A549 (cell line): ENCODE measurements at regions not wholly inside any gene's neighbourhood (a gene's known extent, or its start where the extent isn't known, plus 50 kb on each side); places are given as distances from the start of the nearest gene placed in this dataset.

Experiments
- ATAC-seq, 2 experiments: fragments of 200-7000 bp in 1 of 2; fragments of >200 bp in 1 of 2; cut with Nextera tagmentation in 1 of 2; cut with Tn5 transposase in 1 of 2; 3 replicates each; pipeline versions ENCODE4 v1.8.0 to v1.9.1; 2018 to 2020; ENCODE audit warnings: mild to moderate bottlenecking in 1 of 2, moderate library complexity in 1 of 2
- CTCF ChIA-PET: fragments of 300-600 bp; sonication (Branson Sonifier 250); formaldehyde crosslinking; extraction: SDS; loops from one replicate; lab custom pipeline; 2021; ENCODE audit warnings: antibody characterized with exemption, inconsistent platforms; lab: Yijun Ruan, JAX
- POLR2A ChIA-PET: fragments of 350-600 bp; formaldehyde crosslinking; extraction: SDS; loops from one replicate; lab custom pipeline; 2021; ENCODE audit warnings: antibody characterized with exemption, inconsistent platforms; lab: Yijun Ruan, JAX
- DNase-seq, 2 experiments: peaks; one replicate each; pipeline versions ENCODE4 v3.0.0 to v3.0.0-alpha.2; 2011 to 2016; ENCODE audit warnings: low read depth in 1 of 2, low spot score in 1 of 2
- FAIRE-seq: peaks from 2 replicates; lab custom pipeline; 2011; peaks lifted over from hg19 to GRCh38; lab: Jason Lieb, UNC
- H3K27ac ChIP-seq, 2 experiments: fragments of >200 bp; sonication (Bioruptor Twin); formaldehyde crosslinking; 3 replicates each; pipeline ENCODE4 v1.5.1; 2016 to 2017
- H3K4me1 ChIP-seq: fragments of >200 bp; sonication (Bioruptor Twin); formaldehyde crosslinking; 3 replicates; pipeline ENCODE4 v1.6.1; 2016
- H3K4me2 ChIP-seq: fragments of >200 bp; sonication (Bioruptor Twin); formaldehyde crosslinking; 3 replicates; pipeline ENCODE4 v1.6.1; 2016
- H3K4me3 ChIP-seq: fragments of >200 bp; sonication (Bioruptor Twin); formaldehyde crosslinking; 3 replicates; pipeline ENCODE4 v1.5.1; 2016
- H3K9me3 ChIP-seq: fragments of >200 bp; sonication (Bioruptor Twin); formaldehyde crosslinking; 3 replicates; pipeline ENCODE4 v1.6.1; 2016
- CBX2 ChIP-seq: fragments of 200-600 bp; sonication (generic); IDR thresholded peaks from 2 replicates; pipeline ENCODE4 v1.6.1; 2016; ENCODE audit warnings: low read depth, mild to moderate bottlenecking, borderline replicate concordance
- CBX8 ChIP-seq: fragments of 200-600 bp; sonication (generic); IDR thresholded peaks from 2 replicates; pipeline ENCODE4 v1.6.1; 2016
- CEBPB ChIP-seq, 2 experiments: fragments of >200 bp in 1 of 2; sonication (Bioruptor Twin) in 1 of 2; formaldehyde crosslinking in 1 of 2; IDR thresholded peaks; 2 replicates each; pipeline ENCODE4 v1.6.1; 2012 to 2016
- FOSL2 ChIP-seq, 2 experiments: fragments of 450-650 bp in 1 of 2; fragments of >200 bp in 1 of 2; sonication (Bioruptor Twin) in 1 of 2; formaldehyde crosslinking; IDR thresholded peaks; 2 replicates each; pipeline versions ENCODE4 v1.5.0 to v1.6.1; 2016 to 2020; ENCODE audit warnings: mild to moderate bottlenecking in 1 of 2, moderate library complexity in 1 of 2
- FOXS1 ChIP-seq: fragments of 250-450 bp; sonication (Bioruptor Pico); IDR thresholded peaks from 2 replicates; pipeline ENCODE4 v1.5.0; 2020; ENCODE audit warnings: mild to moderate bottlenecking, moderate library complexity
- HDAC2 ChIP-seq: fragments of 200-600 bp; sonication (generic); IDR thresholded peaks from 2 replicates; pipeline ENCODE4 v1.6.1; 2016
- HOXA7 ChIP-seq: fragments of 250-450 bp; sonication (Bioruptor Pico); IDR thresholded peaks from 2 replicates; pipeline ENCODE4 v1.5.0; 2020; ENCODE audit warnings: mild to moderate bottlenecking, moderate library complexity
- KDM1A ChIP-seq: fragments of 200-600 bp; sonication (generic); IDR thresholded peaks from 2 replicates; pipeline ENCODE4 v1.6.1; 2016; ENCODE audit warnings: low read depth, mild to moderate bottlenecking
- MAFK ChIP-seq: fragments of 450-650 bp; IDR thresholded peaks from 2 replicates; pipeline ENCODE4 v1.6.1; 2014; ENCODE audit not compliant: partially characterized antibody
- NPAS2 ChIP-seq: fragments of 250-450 bp; sonication (Bioruptor Pico); IDR thresholded peaks from 2 replicates; pipeline ENCODE4 v1.8.0; 2022; ENCODE audit warnings: mild to moderate bottlenecking, moderate library complexity, borderline replicate concordance
- POLR2AphosphoS2 ChIP-seq: conservative IDR thresholded peaks from 2 replicates; pipeline ENCODE4 v1.6.1; 2012; ENCODE audit warnings: low read length, improper control_type of control experiment, inconsistent platforms
- RARB ChIP-seq: fragments of 250-450 bp; sonication (Bioruptor Pico); IDR thresholded peaks from 2 replicates; pipeline ENCODE4 v1.8.0; 2021; ENCODE audit warnings: mild to moderate bottlenecking, moderate library complexity
- RCOR1 ChIP-seq: fragments of 150-350 bp; IDR thresholded peaks from 2 replicates; pipeline ENCODE4 v1.6.1; 2014; ENCODE audit warnings: antibody characterized with exemption, low read length, low read depth
- RFX5 ChIP-seq: fragments of 450-650 bp; IDR thresholded peaks from 2 replicates; pipeline ENCODE4 v1.7.1; 2014; ENCODE audit warnings: antibody characterized with exemption, mild to moderate bottlenecking, moderate library complexity
- RNF2 ChIP-seq: fragments of 200-600 bp; sonication (generic); IDR thresholded peaks from 2 replicates; pipeline ENCODE4 v1.6.1; 2016; ENCODE audit warnings: low read depth, mild to moderate bottlenecking, antibody characterized with exemption, moderate library complexity, borderline replicate concordance
- SMC3 ChIP-seq: fragments of >200 bp; sonication (Bioruptor Twin); formaldehyde crosslinking; IDR thresholded peaks from 3 replicates; pipeline ENCODE4 v1.6.1; 2018; ENCODE audit warnings: inconsistent platforms
- SREBF2 ChIP-seq: fragments of 450-650 bp; IDR thresholded peaks from 2 replicates; pipeline ENCODE4 v1.6.1; 2014; ENCODE audit warnings: mild to moderate bottlenecking, moderate library complexity
- TFCP2L1 ChIP-seq: fragments of 250-450 bp; sonication (Bioruptor Pico); IDR thresholded peaks from 2 replicates; pipeline ENCODE4 v1.5.0; 2021; ENCODE audit warnings: mild to moderate bottlenecking
- ZC3H11A ChIP-seq: fragments of 450-650 bp; IDR thresholded peaks from 2 replicates; pipeline ENCODE4 v1.6.1; 2014; ENCODE audit warnings: antibody characterized with exemption, mild to moderate bottlenecking
- ZNF302 ChIP-seq: fragments of 250-450 bp; sonication (Bioruptor Pico); IDR thresholded peaks from 2 replicates; pipeline ENCODE4 v1.9.0; 2021; ENCODE audit warnings: inconsistent platforms, mild to moderate bottlenecking, moderate library complexity
- WGBS: methylation state at CpG from one replicate; pipeline ENCODE4 v1.1.6; 2017; ENCODE audit errors: missing lambda C conversion rate; 5-methylcytosine and 5-hydroxymethylcytosine counted together
- TF ChIP-seq, protein P1 (sequence below): fragments of 150-350 bp; IDR thresholded peaks from 2 replicates; pipeline ENCODE4 v1.6.1; 2014; ENCODE audit warnings: low read depth, mild to moderate bottlenecking, low read length
- TF ChIP-seq, protein P2 (sequence below): fragments of 450-650 bp; IDR thresholded peaks from 2 replicates; pipeline ENCODE4 v1.6.1; 2014; ENCODE audit warnings: antibody characterized with exemption
- TF ChIP-seq, protein P3 (sequence below): IDR thresholded peaks from 2 replicates; pipeline ENCODE4 v1.6.1; 2012
- TF ChIP-seq, protein P4 (sequence below): fragments of 250-450 bp; sonication (Bioruptor Pico); IDR thresholded peaks from 2 replicates; pipeline ENCODE4 v1.5.0; 2020; ENCODE audit warnings: low read depth, mild to moderate bottlenecking, moderate library complexity
- TF ChIP-seq, protein P5 (sequence below): fragments of >200 bp; sonication (Bioruptor Twin); formaldehyde crosslinking; IDR thresholded peaks from 2 replicates; pipeline ENCODE4 v1.6.1; 2016
- TF ChIP-seq, protein P6 (sequence below): IDR thresholded peaks from 2 replicates; pipeline ENCODE4 v1.6.1; 2012

DNA sequence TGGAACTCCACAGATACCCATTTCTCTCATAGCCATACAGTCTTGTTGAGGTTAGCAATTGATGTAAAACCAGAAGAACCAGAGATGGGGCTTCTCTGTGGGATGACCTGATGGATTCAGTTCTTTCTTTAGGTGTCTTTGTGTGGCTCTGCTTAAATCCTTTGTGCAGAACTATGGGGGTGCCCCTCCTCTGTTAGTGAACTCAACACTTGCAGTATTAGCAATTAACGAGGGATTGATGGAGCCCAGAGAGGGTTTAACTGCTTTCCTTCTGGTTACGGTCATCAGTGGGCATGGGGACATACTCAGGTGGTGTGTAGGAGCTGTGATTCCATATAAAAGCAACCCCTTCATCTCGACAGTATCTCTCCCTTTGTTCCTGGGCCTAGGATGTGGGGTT is 406.8 kb upstream of the FAM98A start:
- no peak overlapping the region for H3K4me2 ChIP-seq
- ChIA-PET POLR2A (no interaction called here), CTCF (no interaction called here)
- DNase-seq (no peak), FAIRE-seq (no peak), ATAC-seq (no peak)
- no peak for TF ChIP-seq NPAS2
- TF ChIP-seq RARB (CRISPR knock-in tag) = no peak
- no peak for TF ChIP-seq RFX5
- TF ChIP-seq HDAC2 = no peak
- TF ChIP-seq HOXA7 = no peak
- no peak for TF ChIP-seq FOSL2 (IDR thresholded peaks at IDR 0.05)
- no peak for TF ChIP-seq FOSL2 (CRISPR knock-in tag; IDR thresholded peaks at IDR 0.05)
- TF ChIP-seq RNF2 = no peak
- no peak for TF ChIP-seq POLR2AphosphoS2
- TF ChIP-seq, protein P1, sequence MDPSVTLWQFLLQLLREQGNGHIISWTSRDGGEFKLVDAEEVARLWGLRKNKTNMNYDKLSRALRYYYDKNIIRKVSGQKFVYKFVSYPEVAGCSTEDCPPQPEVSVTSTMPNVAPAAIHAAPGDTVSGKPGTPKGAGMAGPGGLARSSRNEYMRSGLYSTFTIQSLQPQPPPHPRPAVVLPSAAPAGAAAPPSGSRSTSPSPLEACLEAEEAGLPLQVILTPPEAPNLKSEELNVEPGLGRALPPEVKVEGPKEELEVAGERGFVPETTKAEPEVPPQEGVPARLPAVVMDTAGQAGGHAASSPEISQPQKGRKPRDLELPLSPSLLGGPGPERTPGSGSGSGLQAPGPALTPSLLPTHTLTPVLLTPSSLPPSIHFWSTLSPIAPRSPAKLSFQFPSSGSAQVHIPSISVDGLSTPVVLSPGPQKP = no peak
- TF ChIP-seq KDM1A = no peak
- TF ChIP-seq, protein P2, sequence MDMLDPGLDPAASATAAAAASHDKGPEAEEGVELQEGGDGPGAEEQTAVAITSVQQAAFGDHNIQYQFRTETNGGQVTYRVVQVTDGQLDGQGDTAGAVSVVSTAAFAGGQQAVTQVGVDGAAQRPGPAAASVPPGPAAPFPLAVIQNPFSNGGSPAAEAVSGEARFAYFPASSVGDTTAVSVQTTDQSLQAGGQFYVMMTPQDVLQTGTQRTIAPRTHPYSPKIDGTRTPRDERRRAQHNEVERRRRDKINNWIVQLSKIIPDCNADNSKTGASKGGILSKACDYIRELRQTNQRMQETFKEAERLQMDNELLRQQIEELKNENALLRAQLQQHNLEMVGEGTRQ = no peak
- TF ChIP-seq SREBF2 = no peak
- no peak for TF ChIP-seq ZC3H11A
- H3K4me3 ChIP-seq = no peak overlapping the region
- H3K4me1 ChIP-seq = no peaks in the 10 kb centered on the region
- no peaks in the 10 kb centered on the region for H3K9me3 ChIP-seq
- H3K27ac ChIP-seq = no peak overlapping the region
- 14% methylated on average over 3 of the region's 3 CpGs for WGBS

DNA sequence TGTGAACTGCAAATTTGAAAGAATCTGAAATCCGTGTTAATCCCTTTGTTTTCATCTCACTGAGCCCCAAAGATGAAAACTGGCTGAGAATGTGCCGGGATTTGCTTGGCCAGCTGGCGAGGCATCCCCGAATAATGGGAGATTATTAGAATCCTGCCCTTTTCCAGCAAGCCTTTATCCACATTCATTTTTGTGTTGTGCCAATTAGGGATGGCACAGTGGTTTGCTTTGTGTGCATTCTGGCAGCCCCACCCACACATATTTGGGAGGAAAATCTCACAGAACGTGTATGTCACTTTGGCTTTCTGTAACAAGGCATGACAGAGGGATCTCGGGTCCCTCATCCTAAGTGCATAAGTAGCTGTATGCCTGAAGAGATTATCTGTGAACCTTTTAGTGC is 405.8 kb upstream of the FAM98A start:
- no peak for ATAC-seq
- Histone ChIP-seq H3K4me3 (no peak overlapping the region), H3K27ac (no peak overlapping the region), H3K4me1 (no peaks in the 10 kb centered on the region), H3K4me2 (no peak overlapping the region), H3K9me3 (no peaks in the 10 kb centered on the region)
- DNase-seq = no peak
- ChIA-PET POLR2A (no interaction called here), CTCF (no interaction called here)
- FAIRE-seq = no peak
- TF ChIP-seq ZNF302 (CRISPR knock-in tag) = no peak
- no peak for TF ChIP-seq HDAC2
- TF ChIP-seq TFCP2L1 (CRISPR knock-in tag) = no peak
- TF ChIP-seq, protein P3, sequence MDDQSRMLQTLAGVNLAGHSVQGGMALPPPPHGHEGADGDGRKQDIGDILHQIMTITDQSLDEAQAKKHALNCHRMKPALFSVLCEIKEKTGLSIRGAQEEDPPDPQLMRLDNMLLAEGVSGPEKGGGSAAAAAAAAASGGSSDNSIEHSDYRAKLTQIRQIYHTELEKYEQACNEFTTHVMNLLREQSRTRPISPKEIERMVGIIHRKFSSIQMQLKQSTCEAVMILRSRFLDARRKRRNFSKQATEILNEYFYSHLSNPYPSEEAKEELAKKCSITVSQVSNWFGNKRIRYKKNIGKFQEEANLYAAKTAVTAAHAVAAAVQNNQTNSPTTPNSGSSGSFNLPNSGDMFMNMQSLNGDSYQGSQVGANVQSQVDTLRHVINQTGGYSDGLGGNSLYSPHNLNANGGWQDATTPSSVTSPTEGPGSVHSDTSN = no peak
- TF ChIP-seq RCOR1 = no peak
- no peak for TF ChIP-seq RFX5
- TF ChIP-seq SMC3 = no peak
- TF ChIP-seq, protein P4, sequence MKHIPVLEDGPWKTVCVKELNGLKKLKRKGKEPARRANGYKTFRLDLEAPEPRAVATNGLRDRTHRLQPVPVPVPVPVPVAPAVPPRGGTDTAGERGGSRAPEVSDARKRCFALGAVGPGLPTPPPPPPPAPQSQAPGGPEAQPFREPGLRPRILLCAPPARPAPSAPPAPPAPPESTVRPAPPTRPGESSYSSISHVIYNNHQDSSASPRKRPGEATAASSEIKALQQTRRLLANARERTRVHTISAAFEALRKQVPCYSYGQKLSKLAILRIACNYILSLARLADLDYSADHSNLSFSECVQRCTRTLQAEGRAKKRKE (CRISPR knock-in tag) = no peak
- no peak for TF ChIP-seq SREBF2
- TF ChIP-seq CBX2 = no peak
- TF ChIP-seq KDM1A = no peak
- TF ChIP-seq CEBPB (IDR thresholded peaks at IDR 0.05) = no peak
- TF ChIP-seq, protein P5, sequence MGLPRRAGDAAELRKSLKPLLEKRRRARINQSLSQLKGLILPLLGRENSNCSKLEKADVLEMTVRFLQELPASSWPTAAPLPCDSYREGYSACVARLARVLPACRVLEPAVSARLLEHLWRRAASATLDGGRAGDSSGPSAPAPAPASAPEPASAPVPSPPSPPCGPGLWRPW = no peak
- TF ChIP-seq POLR2AphosphoS2 = no peak
- no peak for TF ChIP-seq CBX8
- TF ChIP-seq FOXS1 (CRISPR knock-in tag) = no peak
- no peak for TF ChIP-seq MAFK
- TF ChIP-seq, protein P6, sequence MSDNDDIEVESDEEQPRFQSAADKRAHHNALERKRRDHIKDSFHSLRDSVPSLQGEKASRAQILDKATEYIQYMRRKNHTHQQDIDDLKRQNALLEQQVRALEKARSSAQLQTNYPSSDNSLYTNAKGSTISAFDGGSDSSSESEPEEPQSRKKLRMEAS = no peak
- no peak for TF ChIP-seq RNF2
- TF ChIP-seq, all 56 proteins: peak for 0
- WGBS = 9% methylated on average over 6 of the region's 6 CpGs
